Activated CD4-positive, alpha-beta T cell treated with anti-CD3 and anti-CD28 coated beads, Interleukin-2, amount 10 ng/mL, durations not matched to agents 7 days and 5 days (primary cell): ENCODE measurements at regions not wholly inside any gene's neighbourhood (a gene's known extent, or its start where the extent isn't known, plus 50 kb on each side); places are given as distances from the start of the nearest gene placed in this dataset.
"Not testable (repeated sequence)": the region's sequence is repeated elsewhere in the genome, so short reads cannot be mapped to it uniquely, and the experiment has no call there.

ENCODE experiments used
- CTCF ChIA-PET: fragments of 350-600 bp; sonication (Branson Sonifier 250); formaldehyde crosslinking; loops from one replicate; lab custom pipeline; 2021; ENCODE audit warnings: antibody characterized with exemption; lab: Charles Lee
- POLR2A ChIA-PET: fragments of 350-600 bp; sonication (Branson Sonifier 250); formaldehyde crosslinking; loops from one replicate; lab custom pipeline; 2021; ENCODE audit warnings: antibody characterized with exemption; lab: Charles Lee
- DNase-seq: peaks from one replicate; pipeline ENCODE4 v3.0.0-alpha.2; 2020
- H3K27ac Mint-ChIP-seq: one replicate; pipeline ENCODE4 v1.8.0; 2021; ENCODE audit warnings: mild to moderate bottlenecking, moderate library complexity, mixed read lengths
- H3K27me3 Mint-ChIP-seq: one replicate; pipeline ENCODE4 v1.8.0; 2021; ENCODE audit warnings: mixed read lengths
- H3K36me3 Mint-ChIP-seq: one replicate; pipeline ENCODE4 v1.8.0; 2021; ENCODE audit warnings: low read depth, mixed read lengths
- H3K4me1 Mint-ChIP-seq: one replicate; pipeline ENCODE4 v1.8.0; 2021; ENCODE audit warnings: mixed read lengths
- H3K4me3 Mint-ChIP-seq: one replicate; pipeline ENCODE4 v1.8.0; 2021; ENCODE audit warnings: mild to moderate bottlenecking, moderate library complexity, mixed read lengths
- H3K9me3 Mint-ChIP-seq: one replicate; pipeline ENCODE4 v1.8.0; 2021; ENCODE audit warnings: mixed read lengths

DNA sequence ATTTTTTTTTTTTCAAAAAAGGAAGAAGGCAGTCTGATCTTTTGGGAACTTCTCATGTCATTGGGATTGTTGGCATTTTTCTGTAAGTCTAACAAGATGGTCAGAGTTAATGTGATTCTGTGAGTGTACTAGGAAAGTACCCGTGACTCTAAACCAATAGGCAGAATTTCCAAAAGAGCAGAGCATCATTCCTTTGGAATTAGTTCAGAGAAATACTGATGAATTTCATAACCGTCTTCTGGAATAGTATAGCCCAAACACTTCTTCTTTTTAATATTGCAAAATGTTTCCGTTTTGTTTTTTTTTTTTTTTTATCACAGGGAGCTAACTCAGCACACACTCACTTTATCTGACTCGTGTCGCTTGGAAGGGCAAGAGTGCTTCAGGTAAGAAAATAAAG lies 407.4 kb downstream of the DTWD2 start:
- Mint-ChIP-seq H3K27ac (no peak overlapping the region), H3K36me3 (no peaks in the 10 kb centered on the region), H3K4me1 (no peaks in the 10 kb centered on the region), H3K4me3 (no peak overlapping the region), H3K9me3 (no peaks in the 10 kb centered on the region), H3K27me3 (no peaks in the 10 kb centered on the region)
- CTCF ChIA-PET, result no interaction called here
- POLR2A ChIA-PET, result interaction anchor here (0.6 kb wide), 1 partner anchor 10 kb away, joined by 3 read pairs; no protein-coding TSS in a partner anchor
- DNase-seq, result no peak

DNA sequence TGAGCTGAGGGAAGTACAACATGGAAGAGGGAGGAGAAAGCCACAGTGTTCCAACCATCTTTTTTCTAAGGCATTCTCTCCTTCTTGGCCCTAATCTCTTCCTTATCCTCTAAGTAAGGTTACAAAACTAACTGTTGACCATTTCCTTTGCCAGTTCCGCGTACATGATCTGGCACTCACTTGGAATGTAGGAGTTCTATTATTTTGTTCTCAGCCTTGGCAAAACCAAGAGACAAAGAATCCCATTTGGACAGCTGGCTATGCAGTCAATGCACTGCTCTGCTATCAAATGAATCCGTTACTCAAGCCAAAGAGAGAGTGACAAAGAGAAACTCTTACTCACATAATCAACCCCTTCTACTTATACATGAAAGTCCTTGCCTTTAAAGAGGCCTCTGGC lies 410.3 kb downstream of the DTWD2 start:
- no peak overlapping the region for H3K4me3 Mint-ChIP-seq
- no peak overlapping the region for H3K27ac Mint-ChIP-seq
- H3K9me3 Mint-ChIP-seq, result no peaks in the 10 kb centered on the region
- no peaks in the 10 kb centered on the region for H3K27me3 Mint-ChIP-seq
- no peaks in the 10 kb centered on the region for H3K4me1 Mint-ChIP-seq
- DNase-seq, result no peak
- ChIA-PET CTCF (interaction anchor here (0.5 kb wide), 1 partner anchor 343 kb away, joined by 3 read pairs; no protein-coding TSS in a partner anchor), POLR2A (no interaction called here)
- H3K36me3 Mint-ChIP-seq, result no peaks in the 10 kb centered on the region

GRCh38 chr5:118577621-118578020 lies 410.7 kb downstream of the DTWD2 start:
- DNase-seq, result no peak
- Mint-ChIP-seq H3K4me1 (no peaks in the 10 kb centered on the region), H3K9me3 (no peaks in the 10 kb centered on the region), H3K36me3 (no peaks in the 10 kb centered on the region), H3K27ac (no peak overlapping the region), H3K4me3 (no peak overlapping the region), H3K27me3 (no peaks in the 10 kb centered on the region)
- ChIA-PET POLR2A (no interaction called here), CTCF (no interaction called here)

DNA sequence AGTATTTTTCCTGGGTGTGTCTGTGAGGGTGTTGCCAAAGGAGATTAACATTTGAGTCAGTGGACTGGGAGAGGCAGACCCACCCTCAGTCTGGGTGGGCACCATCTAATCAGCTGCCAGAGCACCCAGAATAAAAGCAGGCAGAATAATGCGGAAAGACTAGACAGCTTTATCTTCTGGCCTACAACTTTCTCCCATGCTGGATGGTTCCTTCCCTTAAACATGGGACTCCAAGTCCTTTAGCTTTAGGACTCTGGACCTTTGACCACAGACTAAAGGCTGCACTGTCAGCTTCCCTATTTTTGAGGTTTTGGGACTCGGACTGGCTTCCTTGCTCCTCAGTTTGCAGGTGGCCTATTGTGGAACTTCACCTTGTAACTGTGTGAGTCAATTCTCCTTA lies 418.1 kb downstream of the DTWD2 start:
- H3K27ac Mint-ChIP-seq, H3K9me3 Mint-ChIP-seq, H3K4me1 Mint-ChIP-seq, DNase-seq, H3K4me3 Mint-ChIP-seq, H3K27me3 Mint-ChIP-seq, H3K36me3 Mint-ChIP-seq, CTCF ChIA-PET: not testable (repeated sequence)
- POLR2A ChIA-PET, result interaction anchor here (0.5 kb wide), 1 partner anchor 11 kb away, joined by 3 read pairs; no protein-coding TSS in a partner anchor

GRCh38 chr5:118569596-118569995 lies 418.8 kb downstream of the DTWD2 start:
- DNase-seq, POLR2A ChIA-PET, H3K27ac Mint-ChIP-seq, H3K9me3 Mint-ChIP-seq, H3K4me3 Mint-ChIP-seq, H3K4me1 Mint-ChIP-seq, H3K27me3 Mint-ChIP-seq, H3K36me3 Mint-ChIP-seq: not testable (repeated sequence)
- CTCF ChIA-PET, result interaction anchor here (0.6 kb wide), 1 partner anchor 44 kb away, joined by 3 read pairs; no protein-coding TSS in a partner anchor

DNA sequence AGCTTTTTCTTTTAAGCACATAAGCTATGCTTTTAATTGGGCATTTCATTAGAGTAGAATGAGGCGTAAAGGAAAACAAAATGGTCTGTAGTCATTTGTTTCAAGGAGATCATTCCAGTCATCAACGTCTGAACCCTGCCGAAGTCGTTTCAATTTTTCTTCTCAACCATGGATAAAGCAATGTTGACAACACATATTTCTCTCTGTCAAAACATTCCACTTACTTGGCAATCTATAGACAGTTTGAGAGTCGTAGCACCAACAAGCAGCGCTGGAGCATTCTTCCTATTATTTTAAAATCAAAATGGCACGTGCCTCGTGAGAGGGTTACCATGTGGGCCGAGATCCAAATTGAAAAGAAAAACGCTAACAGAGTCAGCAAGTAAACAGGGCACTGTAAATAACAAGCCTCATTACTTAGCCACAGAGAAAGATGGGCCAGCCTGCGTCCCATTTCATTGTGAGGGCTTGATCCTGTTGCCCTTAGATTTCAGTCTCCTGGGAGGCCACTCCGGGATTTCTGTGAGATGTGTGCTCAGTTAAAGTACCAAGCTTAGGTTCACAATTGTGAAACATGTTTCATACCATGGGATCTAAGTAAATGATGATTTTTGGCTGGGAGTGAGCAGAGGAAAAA lies 422.9 kb downstream of the DTWD2 start:
- CTCF ChIA-PET, result no interaction called here
- no peaks in the 10 kb centered on the region for H3K9me3 Mint-ChIP-seq
- H3K27me3 Mint-ChIP-seq, result no peaks in the 10 kb centered on the region
- no peak for DNase-seq
- no peak overlapping the region for H3K27ac Mint-ChIP-seq
- H3K36me3 Mint-ChIP-seq, result no peaks in the 10 kb centered on the region
- no peak overlapping the region for H3K4me3 Mint-ChIP-seq
- no peaks in the 10 kb centered on the region for H3K4me1 Mint-ChIP-seq
- POLR2A ChIA-PET, result no interaction called here

DNA sequence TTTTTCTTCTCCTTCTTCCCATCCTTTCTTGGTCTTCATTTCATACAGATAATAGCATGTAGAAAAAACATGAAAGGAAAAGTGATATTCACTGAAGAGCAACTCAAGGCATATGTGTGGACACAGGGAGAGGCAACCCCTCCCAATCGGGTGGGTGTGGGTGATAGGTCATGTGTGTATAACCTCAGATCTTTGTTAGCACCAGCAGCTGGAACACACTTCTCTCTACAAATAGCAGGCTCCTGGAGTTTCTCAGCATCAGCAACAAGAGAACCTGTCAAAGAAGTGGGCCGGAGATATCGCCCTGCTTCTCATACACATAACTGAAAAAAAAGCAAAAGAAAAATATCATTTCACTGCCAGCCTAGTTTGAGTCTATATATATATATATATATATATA lies 426.4 kb downstream of the DTWD2 start:
- DNase-seq, result no peak
- ChIA-PET CTCF (no interaction called here), POLR2A (no interaction called here)
- no peak overlapping the region for H3K27ac Mint-ChIP-seq
- H3K4me3 Mint-ChIP-seq, result no peak overlapping the region
- H3K36me3 Mint-ChIP-seq, result no peaks in the 10 kb centered on the region
- no peaks in the 10 kb centered on the region for H3K27me3 Mint-ChIP-seq
- H3K9me3 Mint-ChIP-seq, result no peaks in the 10 kb centered on the region
- no peaks in the 10 kb centered on the region for H3K4me1 Mint-ChIP-seq

DNA sequence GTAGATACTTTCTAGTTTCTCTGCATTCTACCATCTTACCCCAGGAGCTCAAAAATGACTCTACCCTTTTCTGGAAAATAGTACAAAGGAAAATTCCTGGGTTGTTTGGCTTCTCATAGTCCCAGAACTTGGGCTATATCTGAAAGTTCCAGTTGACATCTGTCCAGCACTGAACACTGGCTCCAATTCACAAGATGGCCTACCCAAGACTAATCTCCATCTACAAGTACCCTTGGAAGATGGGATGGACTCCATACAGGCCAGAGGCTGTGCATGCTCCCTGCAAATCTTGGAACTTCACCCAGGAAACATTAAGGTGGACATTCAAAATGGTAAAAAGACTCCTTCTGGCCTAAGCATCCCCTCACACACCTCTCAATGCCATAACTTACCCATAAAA lies 427.1 kb downstream of the DTWD2 start:
- Mint-ChIP-seq H3K4me1 (no peaks in the 10 kb centered on the region), H3K36me3 (no peaks in the 10 kb centered on the region), H3K9me3 (no peaks in the 10 kb centered on the region), H3K4me3 (no peak overlapping the region), H3K27ac (no peak overlapping the region), H3K27me3 (no peaks in the 10 kb centered on the region)
- DNase-seq, result no peak
- ChIA-PET CTCF (no interaction called here), POLR2A (no interaction called here)

- H3K27ac Mint-ChIP-seq, result no peak overlapping the region
- DNase-seq, result no peak
- no peaks in the 10 kb centered on the region for H3K4me1 Mint-ChIP-seq
- no peak overlapping the region for H3K4me3 Mint-ChIP-seq
- H3K9me3 Mint-ChIP-seq, result no peaks in the 10 kb centered on the region
- no peaks in the 10 kb centered on the region for H3K36me3 Mint-ChIP-seq
- CTCF ChIA-PET, result no interaction called here
- POLR2A ChIA-PET, result no interaction called here
- no peaks in the 10 kb centered on the region for H3K27me3 Mint-ChIP-seq
Observed at GRCh38 chr5:118558871-118559270, 429.5 kb downstream of the DTWD2 start.

DNA sequence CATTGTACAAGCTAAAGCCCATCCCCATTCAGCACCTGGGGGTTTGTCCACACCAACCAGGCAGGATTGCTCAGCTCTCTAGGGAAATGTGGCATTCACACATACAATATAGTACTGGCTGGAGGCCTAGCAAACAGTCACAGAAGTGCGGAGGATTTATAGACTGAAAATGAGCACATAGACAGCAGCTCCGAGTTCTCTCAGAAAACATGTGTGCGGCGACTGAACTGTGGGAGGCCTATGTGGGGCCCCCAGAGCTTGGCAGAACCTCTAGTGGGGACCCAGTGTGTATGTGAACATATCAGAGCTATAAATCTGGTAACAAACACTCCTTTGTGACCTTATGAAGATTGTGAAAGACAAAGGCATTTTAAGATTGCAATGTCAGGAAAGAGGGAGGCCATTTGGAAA lies 431.1 kb downstream of the DTWD2 start:
- H3K4me1 Mint-ChIP-seq, result no peaks in the 10 kb centered on the region

GRCh38 chr5:118556792-118557191 lies 431.6 kb downstream of the DTWD2 start:
- Mint-ChIP-seq H3K4me3 (no peak overlapping the region), H3K27ac (no peak overlapping the region), H3K4me1 (no peaks in the 10 kb centered on the region), H3K27me3 (no peaks in the 10 kb centered on the region), H3K36me3 (no peaks in the 10 kb centered on the region), H3K9me3 (no peaks in the 10 kb centered on the region)
- POLR2A ChIA-PET, result no interaction called here
- CTCF ChIA-PET, result no interaction called here
- no peak for DNase-seq

More for the DNA sequence above, 431.1 kb downstream of the DTWD2 start:
- no peak for DNase-seq
- H3K4me3 Mint-ChIP-seq, result no peak overlapping the region
- ChIA-PET CTCF (no interaction called here), POLR2A (no interaction called here)
- H3K36me3 Mint-ChIP-seq, result no peaks in the 10 kb centered on the region
- no peak overlapping the region for H3K27ac Mint-ChIP-seq
- H3K9me3 Mint-ChIP-seq, result no peaks in the 10 kb centered on the region
- H3K27me3 Mint-ChIP-seq, result no peaks in the 10 kb centered on the region

- no peak overlapping the region for H3K27ac Mint-ChIP-seq
- H3K27me3 Mint-ChIP-seq, result no peaks in the 10 kb centered on the region
- no peaks in the 10 kb centered on the region for H3K36me3 Mint-ChIP-seq
- H3K9me3 Mint-ChIP-seq, result no peaks in the 10 kb centered on the region
- POLR2A ChIA-PET, result no interaction called here
- H3K4me3 Mint-ChIP-seq, result no peak overlapping the region
- CTCF ChIA-PET, result no interaction called here
- no peak for DNase-seq
- no peaks in the 10 kb centered on the region for H3K4me1 Mint-ChIP-seq
Observed at GRCh38 chr5:118555727-118556126, 432.6 kb downstream of the DTWD2 start.

- Mint-ChIP-seq H3K27ac (no peak overlapping the region), H3K4me3 (no peak overlapping the region), H3K9me3 (no peaks in the 10 kb centered on the region), H3K4me1 (no peaks in the 10 kb centered on the region), H3K27me3 (no peaks in the 10 kb centered on the region), H3K36me3 (no peaks in the 10 kb centered on the region)
- ChIA-PET POLR2A (no interaction called here), CTCF (no interaction called here)
- no peak for DNase-seq
Observed at GRCh38 chr5:118554981-118555380, 433.4 kb downstream of the DTWD2 start.

- Mint-ChIP-seq H3K4me1 (no peaks in the 10 kb centered on the region), H3K27me3 (no peaks in the 10 kb centered on the region), H3K9me3 (no peaks in the 10 kb centered on the region), H3K4me3 (no peak overlapping the region), H3K36me3 (no peaks in the 10 kb centered on the region), H3K27ac (no peak overlapping the region)
- ChIA-PET CTCF (no interaction called here), POLR2A (no interaction called here)
- DNase-seq, result no peak
Observed at GRCh38 chr5:118554241-118554640, 434.1 kb downstream of the DTWD2 start.
